ENCODE measurements at regions not wholly inside any gene's neighbourhood (a gene's known extent, or its start where the extent isn't known, plus 50 kb on each side); places are given as distances from the start of the nearest gene placed in this dataset.

- TF ChIP-seq CTCF (conservative IDR thresholded peaks at IDR 0.05): no peak
- no peak overlapping the region for H3K27ac Mint-ChIP-seq (ENCODE audit: unreplicated experiment)
- H3K27me3 Mint-ChIP-seq (ENCODE audit: low read depth): peaks cover 3% of the 10 kb centered on the region
- no peak for DNase-seq (ENCODE audit: low read depth, low spot score)
- H3K4me3 Mint-ChIP-seq: no peak overlapping the region
- no peaks in the 10 kb centered on the region for H3K9me3 Mint-ChIP-seq
- no peaks in the 10 kb centered on the region for H3K4me1 Mint-ChIP-seq
- no peaks in the 10 kb centered on the region for H3K36me3 Mint-ChIP-seq (ENCODE audit: low read depth)
Measured at GRCh38 chr22:48098921-48099245, 1336.4 kb downstream of the TBC1D22A start.

GRCh38 chr22:48098243-48098920 is 1335.9 kb downstream of the TBC1D22A start:
- no peak overlapping the region for H3K27ac Mint-ChIP-seq (ENCODE audit: unreplicated experiment)
- no peak for DNase-seq (ENCODE audit: low read depth, low spot score)
- no peaks in the 10 kb centered on the region for H3K4me1 Mint-ChIP-seq
- H3K9me3 Mint-ChIP-seq: no peaks in the 10 kb centered on the region
- peaks cover 3% of the 10 kb centered on the region for H3K27me3 Mint-ChIP-seq (ENCODE audit: low read depth)
- no peak overlapping the region for H3K4me3 Mint-ChIP-seq
- no peak for TF ChIP-seq CTCF (conservative IDR thresholded peaks at IDR 0.05)
- no peaks in the 10 kb centered on the region for H3K36me3 Mint-ChIP-seq (ENCODE audit: low read depth)

- DNase-seq (ENCODE audit: low read depth, low spot score): no peak
- no peaks in the 10 kb centered on the region for H3K36me3 Mint-ChIP-seq (ENCODE audit: low read depth)
- no peaks in the 10 kb centered on the region for H3K4me1 Mint-ChIP-seq
- no peak overlapping the region for H3K4me3 Mint-ChIP-seq
- no peaks in the 10 kb centered on the region for H3K9me3 Mint-ChIP-seq
- H3K27me3 Mint-ChIP-seq (ENCODE audit: low read depth): peaks cover 3% of the 10 kb centered on the region
- H3K27ac Mint-ChIP-seq (ENCODE audit: unreplicated experiment): no peak overlapping the region
- TF ChIP-seq CTCF (conservative IDR thresholded peaks at IDR 0.05): no peak
Measured at GRCh38 chr22:48097723-48098122, 1335.3 kb downstream of the TBC1D22A start.

- no peak overlapping the region for H3K4me3 Mint-ChIP-seq
- no peak for TF ChIP-seq CTCF (conservative IDR thresholded peaks at IDR 0.05)
- DNase-seq (ENCODE audit: low read depth, low spot score): no peak
Measured at GRCh38 chr22:48096851-48097665, 1334.6 kb downstream of the TBC1D22A start.

GRCh38 chr22:48096411-48096810 is 1334.0 kb downstream of the TBC1D22A start:
- TF ChIP-seq CTCF (conservative IDR thresholded peaks at IDR 0.05): no peak
- no peaks in the 10 kb centered on the region for H3K4me1 Mint-ChIP-seq
- no peak overlapping the region for H3K27ac Mint-ChIP-seq (ENCODE audit: unreplicated experiment)
- H3K36me3 Mint-ChIP-seq (ENCODE audit: low read depth): no peaks in the 10 kb centered on the region
- no peaks in the 10 kb centered on the region for H3K9me3 Mint-ChIP-seq
- no peak for DNase-seq (ENCODE audit: low read depth, low spot score)
- H3K27me3 Mint-ChIP-seq (ENCODE audit: low read depth): peaks cover 3% of the 10 kb centered on the region
- H3K4me3 Mint-ChIP-seq: no peak overlapping the region

More at GRCh38 chr22:48096851-48097665, 1334.6 kb downstream of the TBC1D22A start:
- no peaks in the 10 kb centered on the region for H3K4me1 Mint-ChIP-seq
- peaks cover 3% of the 10 kb centered on the region for H3K27me3 Mint-ChIP-seq (ENCODE audit: low read depth)
- no peak overlapping the region for H3K27ac Mint-ChIP-seq (ENCODE audit: unreplicated experiment)
- H3K9me3 Mint-ChIP-seq: no peaks in the 10 kb centered on the region
- H3K36me3 Mint-ChIP-seq (ENCODE audit: low read depth): no peaks in the 10 kb centered on the region

All from neural crest cell (in vitro differentiated cells).